GM19025 (cell line): ENCODE measurements at regions not wholly inside any gene's neighbourhood (a gene's known extent, or its start where the extent isn't known, plus 50 kb on each side); places are given as distances from the start of the nearest gene placed in this dataset.

ENCODE experiments used
- ATAC-seq: cut with Tn5 transposase; IDR thresholded peaks from one replicate; pipeline ENCODE4 v1.9.1; 2021; ENCODE audit warnings: mild to moderate bottlenecking, low read depth, moderate library complexity; ENCODE audit not compliant: unreplicated experiment

GRCh38 chr16:87052506-87052905 is 264.7 kb downstream of the C16orf95 start:
- ATAC-seq: no peak

GRCh38 chr16:87053016-87053982 is 263.9 kb downstream of the C16orf95 start:
- ATAC-seq: no peak

- ATAC-seq: no peak
Observed at GRCh38 chr16:87054154-87054553, 263.0 kb downstream of the C16orf95 start.

GRCh38 chr16:87054856-87055255 is 262.3 kb downstream of the C16orf95 start:
- no peak for ATAC-seq

GRCh38 chr16:87056083-87056482 is 261.1 kb downstream of the C16orf95 start:
- no peak for ATAC-seq

- no peak for ATAC-seq
Observed at GRCh38 chr16:87056551-87056950, 260.6 kb downstream of the C16orf95 start.

- no peak for ATAC-seq
Observed at GRCh38 chr16:87057211-87057881, 259.8 kb downstream of the C16orf95 start.

- ATAC-seq: no peak
Observed at GRCh38 chr16:87057951-87058560, 259.1 kb downstream of the C16orf95 start.

- ATAC-seq: no peak
Observed at GRCh38 chr16:87058728-87059250, 258.4 kb downstream of the C16orf95 start.

GRCh38 chr16:87060034-87060986 is 256.9 kb downstream of the C16orf95 start:
- no peak for ATAC-seq

GRCh38 chr16:87061243-87061920 is 255.8 kb downstream of the C16orf95 start:
- no peak for ATAC-seq

GRCh38 chr16:87062569-87063442 is 254.4 kb downstream of the C16orf95 start:
- no peak for ATAC-seq

- ATAC-seq: no peak
Observed at GRCh38 chr16:87063543-87063942, 253.6 kb downstream of the C16orf95 start.

- no peak for ATAC-seq
Observed at GRCh38 chr16:87064731-87065445, 252.3 kb downstream of the C16orf95 start.

GRCh38 chr16:87065446-87066132 is 251.6 kb downstream of the C16orf95 start:
- no peak for ATAC-seq

- ATAC-seq: no peak
Observed at GRCh38 chr16:87066133-87067002, 250.8 kb downstream of the C16orf95 start.
